ENCODE measurements at regions not wholly inside any gene's neighbourhood (a gene's known extent, or its start where the extent isn't known, plus 50 kb on each side); places are given as distances from the start of the nearest gene placed in this dataset.
A peak's percentile ranks its signal among the peaks of the same experiment; 100 is the strongest.

GRCh38 chr16:55081622-55082590, 151.2 kb downstream of the IRX5 start:
- peak; percentile 70 for TF ChIP-seq HNRNPK (IDR thresholded peaks at IDR 0.05; ENCODE audit: low read depth, low read length, poor library complexity, severe bottlenecking)
- no peak for TF ChIP-seq CHAMP1 (IDR thresholded peaks at IDR 0.05)
- DNase-seq (ENCODE audit: extremely low read depth in 1 of 4, low spot score in 3 of 4) = no peak
- in situ Hi-C loops (cut with MboI) = no loop called here

More at GRCh38 chr16:55081622-55082590, 151.2 kb downstream of the IRX5 start:
- no peak for ATAC-seq
- Histone ChIP-seq H3K36me3 (ENCODE audit: control insufficient read depth, insufficient read depth, low read length) (no peaks in the 10 kb centered on the region), H3K9me1 (ENCODE audit: control insufficient read depth, insufficient read depth, low read length) (no peaks in the 10 kb centered on the region), H3K4me3 (no peak overlapping the region), H3K9ac (ENCODE audit: insufficient read depth in 1 of 2, low read depth in 2 of 2, low read length in 2 of 2) (no peak overlapping the region), H4K20me1 (replicated peaks; ENCODE audit: control insufficient read depth, insufficient read depth, low read length) (no peaks in the 10 kb centered on the region), H3K9me3 (replicated peaks; ENCODE audit: control insufficient read depth, insufficient read depth, low read depth, low read length) (no peaks in the 10 kb centered on the region), H2AFZ (ENCODE audit: low read depth, low read length) (no peak overlapping the region), H3K27me3 (ENCODE audit: control insufficient read depth in 2 of 2, insufficient read depth in 2 of 2, low read length in 2 of 2) (peaks cover 16 to 24% of the 10 kb centered on the region in 2 experiments; a peak in 3 of 5 replicates), H3K4me2 (ENCODE audit: insufficient read depth, low read length) (no peak overlapping the region), H3K79me2 (ENCODE audit: control insufficient read depth, insufficient read depth, low read length) (no peaks in the 10 kb centered on the region), H3K4me1 (replicated peaks in 1 of 2; ENCODE audit: control insufficient read depth in 2 of 2, insufficient read depth in 2 of 2, low read length in 2 of 2) (no peaks in the 10 kb centered on the region), H3K27ac (ENCODE audit: extremely low read depth, low read depth, low read length) (no peak overlapping the region)
- ChIA-PET CTCF (ENCODE audit: low intra/inter-chr PET ratio) (no interaction called here), POLR2A (interaction anchor here (0.6 to 0.7 kb wide), 2 partner anchors 25 to 406 kb away, joined by 3 to 4 read pairs; no protein-coding TSS in a partner anchor)
- FAIRE-seq = no peak
- no TSS peak for BruUV-seq (replicated peaks)
- intact Hi-C loops (cut with micrococcal nuclease) = no loop called here
- WGBS (ENCODE audit: insufficient coverage, low coverage, missing lambda C conversion rate) = under 1% methylated on average over 16 of the region's 16 CpGs

Measured in K562 (cell line).